HepG2 (cell line): ENCODE measurements at regions not wholly inside any gene's neighbourhood (a gene's known extent, or its start where the extent isn't known, plus 50 kb on each side); places are given as distances from the start of the nearest gene placed in this dataset.

ENCODE experiments used
- ATAC-seq: fragments of 200-7000 bp; cut with Tn5 transposase; 3 replicates; pipeline ENCODE4 v1.9.1; 2020; ENCODE audit warnings: mild to moderate bottlenecking, moderate library complexity
- BruUV-seq: library from RNA; stranded (reverse); fragments of 400-500 nt; replicated peaks from 2 replicates; lab custom pipeline; 2021; lab: Mats Ljungman, UMichigan
- CTCF ChIA-PET: fragments of 300-600 bp; formaldehyde crosslinking; extraction: SDS; loops from one replicate; lab custom pipeline; 2021; ENCODE audit warnings: low total read pairs, inconsistent platforms, low intra/inter-chr PET ratio; lab: Yijun Ruan, JAX
- POLR2A ChIA-PET: fragments of 350-600 bp; sonication (Branson Sonifier 250); formaldehyde crosslinking; loops from one replicate; lab custom pipeline; 2020; ENCODE audit warnings: antibody characterized with exemption, inconsistent platforms; lab: Yijun Ruan, JAX
- DNase-seq: peaks from one replicate; pipeline ENCODE4 v3.0.0-alpha.2; 2015; ENCODE audit warnings: low spot score
- FAIRE-seq: peaks from 3 replicates; lab custom pipeline; 2011; peaks lifted over from hg19 to GRCh38; lab: Jason Lieb, UNC
- H2AFZ ChIP-seq: one replicate; pipeline ENCODE4 v1.6.1; 2011; ENCODE audit warnings: low read length, inconsistent platforms
- H3K27ac ChIP-seq: fragments of 300-600 bp; 3 replicates; pipeline ENCODE4 v1.8.0; 2011; ENCODE audit warnings: mixed run types, mild to moderate bottlenecking, mixed read lengths, low read length, inconsistent platforms; ENCODE audit not compliant: insufficient read depth; ENCODE audit errors: extremely low read length
- H3K27me3 ChIP-seq, 2 experiments: fragments of 200-600 bp in 1 of 2; 2 replicates in 1 of 2; 3 replicates in 1 of 2; pipeline versions ENCODE4 v1.6.0 to v1.8.0; 2011; ENCODE audit warnings: low read length in 2 of 2, mild to moderate bottlenecking in 2 of 2, moderate library complexity in 2 of 2, inconsistent platforms in 1 of 2; ENCODE audit not compliant: insufficient read depth in 2 of 2, control insufficient read depth in 1 of 2
- H3K36me3 ChIP-seq, 2 experiments: fragments of 200-600 bp in 1 of 2; replicated peaks in 1 of 2; 2 replicates in 1 of 2; 3 replicates in 1 of 2; pipeline versions ENCODE4 v1.5.1 to v1.8.0; 2011; ENCODE audit warnings: low read length in 2 of 2, inconsistent platforms in 1 of 2; ENCODE audit not compliant: insufficient read depth in 2 of 2, control insufficient read depth in 1 of 2
- H3K4me1 ChIP-seq: 2 replicates; pipeline ENCODE4 v1.5.1; 2012; ENCODE audit warnings: low read length, inconsistent platforms; ENCODE audit not compliant: insufficient read depth
- H3K4me2 ChIP-seq: 2 replicates; pipeline ENCODE4 v1.6.0; 2011; ENCODE audit warnings: low read depth, low read length, inconsistent platforms
- H3K4me3 ChIP-seq, 3 experiments: fragments of 200-600 bp in 1 of 3; sonication (generic), shearing (Covaris generic) in 1 of 3; replicated peaks in 1 of 3; 2 replicates each; pipeline ENCODE4 v1.5.1; 2011 to 2016; ENCODE audit warnings: low read length in 3 of 3, inconsistent platforms in 2 of 3, low read depth in 2 of 3, mild to moderate bottlenecking in 2 of 3, control low read depth in 1 of 3, mixed read lengths in 1 of 3; ENCODE audit not compliant: insufficient read depth in 1 of 3
- H3K79me2 ChIP-seq: one replicate; pipeline ENCODE4 v1.6.1; 2011; ENCODE audit warnings: low read length, inconsistent platforms; ENCODE audit not compliant: insufficient read depth
- H3K9ac ChIP-seq: 2 replicates; pipeline ENCODE4 v1.6.0; 2011; ENCODE audit warnings: mild to moderate bottlenecking, low read depth, low read length, inconsistent platforms; ENCODE audit not compliant: insufficient read depth
- H3K9me3 ChIP-seq: 2 replicates; pipeline ENCODE4 v1.5.1; 2012; ENCODE audit warnings: mild to moderate bottlenecking, low read length
- H4K20me1 ChIP-seq: 2 replicates; pipeline ENCODE4 v1.6.0; 2011; ENCODE audit warnings: inconsistent platforms, mild to moderate bottlenecking, low read length, moderate library complexity; ENCODE audit not compliant: insufficient read depth
- REST ChIP-seq, 2 experiments: IDR thresholded peaks; 2 replicates each; pipeline ENCODE4 v1.6.1; 2011 to 2012; ENCODE audit warnings: low read length in 2 of 2, borderline replicate concordance in 1 of 2, low read depth in 1 of 2, mild to moderate bottlenecking in 1 of 2, moderate library complexity in 1 of 2
- ZNF326 ChIP-seq: sonication (generic); formaldehyde crosslinking; IDR thresholded peaks from 2 replicates; pipeline ENCODE4 v1.4.0; 2020; ENCODE audit warnings: missing genetic modification reagents, borderline replicate concordance
- WGBS: methylation state at CpG from one replicate; pipeline ENCODE4 v1.1.6; 2017; ENCODE audit warnings: low lambda C conversion rate; 5-methylcytosine and 5-hydroxymethylcytosine counted together
- in situ Hi-C: cut with HindIII; loops from 2 replicates; pipeline ENCODE4 v1.10.0; 2017; ENCODE audit warnings: low pct_unique_long_range_greater_than_20kb; ENCODE audit not compliant: extremely low pct_ligation_motif_present
- intact Hi-C: fragments of 100-400 bp; cut with micrococcal nuclease; formaldehyde crosslinking; loops from one replicate; pipeline ENCODE4 v1.10.0; 2022; ENCODE audit not compliant: unreplicated experiment

DNA sequence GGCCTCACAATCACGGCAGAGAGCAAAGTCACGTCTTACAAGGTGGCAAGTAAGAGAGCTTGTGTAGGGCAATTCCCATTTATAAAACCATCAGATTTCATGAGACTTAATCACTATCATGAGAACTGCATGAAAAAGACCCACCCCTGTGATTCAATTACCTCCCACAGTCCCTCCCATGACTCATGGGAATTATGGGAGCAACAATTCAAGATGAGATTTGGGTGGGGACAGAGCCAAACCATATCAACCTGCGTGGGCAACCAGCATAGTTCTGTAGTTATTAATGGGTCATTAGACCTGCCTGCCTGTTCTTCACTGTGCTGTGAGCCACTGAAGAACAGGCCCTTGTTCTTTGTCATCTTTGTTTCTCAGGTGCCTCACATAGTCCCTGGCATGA, 593.7 kb upstream of the BOD1L1 start (continued):
- no peak for TF ChIP-seq REST (IDR thresholded peaks at IDR 0.05; ENCODE audit: borderline replicate concordance in 1 of 2, low read depth in 1 of 2, low read length in 2 of 2)

DNA sequence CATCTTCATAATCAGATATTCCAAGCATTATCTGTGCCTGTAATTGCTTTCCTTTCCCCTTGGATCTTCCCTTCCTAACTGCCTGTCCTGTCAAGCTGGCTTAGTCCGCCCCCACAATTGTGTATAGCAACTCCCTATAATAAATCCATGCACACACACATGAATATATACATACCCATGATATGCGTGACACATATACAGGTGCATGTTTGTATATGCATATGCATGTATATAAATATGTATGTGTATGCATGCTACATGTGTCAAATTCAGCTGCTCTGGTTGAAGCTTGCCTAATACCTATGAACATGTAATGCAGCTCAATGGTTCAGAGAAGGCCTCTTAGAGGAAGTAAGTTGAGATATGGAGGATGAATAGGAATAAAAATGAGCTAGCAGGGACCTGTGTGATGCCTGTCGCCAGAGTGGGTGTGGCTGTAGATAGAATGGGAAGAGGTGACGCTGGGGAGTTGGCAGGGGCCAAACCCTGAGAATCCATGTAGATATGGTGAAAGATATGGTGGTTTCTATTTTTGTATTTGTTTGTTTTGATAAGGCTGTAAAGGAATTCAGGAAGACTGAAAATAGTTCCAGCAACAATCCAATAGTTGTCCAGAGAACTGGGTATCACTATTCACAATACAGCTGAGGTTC, 595.0 kb upstream of the BOD1L1 start:
- intact Hi-C loops: no loop called here
- no peak for TF ChIP-seq ZNF326 (CRISPR knock-in tag)
- TF ChIP-seq, all 625 proteins: peak for 0
- 30% methylated on average over 4 of the region's 4 CpGs for WGBS
- BruUV-seq: no TSS peak
- no peak overlapping the region for H3K27ac ChIP-seq
- H3K9ac ChIP-seq: no peak overlapping the region
- no peak for DNase-seq
- H3K27me3 ChIP-seq: no peaks in the 10 kb centered on the region
- no peaks in the 10 kb centered on the region for H4K20me1 ChIP-seq
- in situ Hi-C loops: no loop called here
- ChIA-PET CTCF (no interaction called here), POLR2A (no interaction called here)
- H3K79me2 ChIP-seq: no peaks in the 10 kb centered on the region
- no peaks in the 10 kb centered on the region for H3K4me1 ChIP-seq
- ATAC-seq: no peak
- no peak for FAIRE-seq
- H3K36me3 ChIP-seq: no peaks in the 10 kb centered on the region
- H3K4me2 ChIP-seq: no peak overlapping the region
- no peak overlapping the region for H2AFZ ChIP-seq
- H3K4me3 ChIP-seq: no peak overlapping the region
- peaks cover 88% of the 10 kb centered on the region for H3K9me3 ChIP-seq
